Stomach (tissue), 4 donors: ENCODE measurements at regions not wholly inside any gene's neighbourhood (a gene's known extent, or its start where the extent isn't known, plus 50 kb on each side); places are given as distances from the start of the nearest gene placed in this dataset.

Experiments
- CTCF ChIP-seq, 7 experiments: fragments of 450-650 bp in 4 of 7; fragments of 200-600 bp in 3 of 7; sonication (generic) in 3 of 7; IDR thresholded peaks; one replicate each; pipeline ENCODE4 v1.5.1; 2016 to 2019; ENCODE audit warnings: antibody characterized with exemption in 7 of 7, control low read depth in 2 of 7, mild to moderate bottlenecking in 1 of 7
- POLR2AphosphoS5 ChIP-seq, 3 donors: sonication (generic); formaldehyde crosslinking; IDR thresholded peaks; one replicate each; pipeline ENCODE4 v1.6.1; 2016; ENCODE audit warnings: antibody characterized with exemption in 3 of 3

- TF ChIP-seq CTCF (IDR thresholded peaks at IDR 0.05) (no peak), POLR2AphosphoS5 (IDR thresholded peaks at IDR 0.05) (no peak)
Measured at GRCh38 chr5:180431932-180432331, 62.2 kb upstream of the CNOT6 start.
